GM13977 (cell line): ENCODE measurements at regions not wholly inside any gene's neighbourhood (a gene's known extent, or its start where the extent isn't known, plus 50 kb on each side); places are given as distances from the start of the nearest gene placed in this dataset.
"Not testable (repeated sequence)": the region's sequence is repeated elsewhere in the genome, so short reads cannot be mapped to it uniquely, and the experiment has no call there.

Experiments
- DNase-seq: peaks from one replicate; pipeline ENCODE4 v3.0.0; 2012; ENCODE audit warnings: low spot score
- CTCF ChIP-seq: IDR thresholded peaks from 2 replicates; pipeline ENCODE4 v1.5.1; 2012; ENCODE audit warnings: mild to moderate bottlenecking, control low read depth; ENCODE audit not compliant: insufficient read depth; ENCODE audit errors: extremely low read depth, missing control alignments
- in situ Hi-C: fragments of 300-500 bp; cut with MboI; formaldehyde crosslinking; loops from one replicate; pipeline ENCODE4 v1.12.0; 2022; ENCODE audit warnings: low sequenced_read_pairs, low pct_unique_long_range_greater_than_20kb, mixed read lengths, inconsistent platforms; ENCODE audit not compliant: unreplicated experiment

- in situ Hi-C loops: no loop called here
- no peak for DNase-seq
- no peak for TF ChIP-seq CTCF
Measured at GRCh38 chr1:188827400-188827799, 1650.3 kb downstream of the BRINP3 start.

GRCh38 chr1:188841111-188841696, 1636.5 kb downstream of the BRINP3 start:
- in situ Hi-C loops, DNase-seq: not testable (repeated sequence)

GRCh38 chr1:188846468-188846867, 1631.2 kb downstream of the BRINP3 start:
- no peak for DNase-seq
- in situ Hi-C loops: no loop called here

GRCh38 chr1:188857526-188858087, 1620.1 kb downstream of the BRINP3 start:
- DNase-seq: no peak
- in situ Hi-C loops: no loop called here
- TF ChIP-seq CTCF: no peak

More at GRCh38 chr1:188846468-188846867, 1631.2 kb downstream of the BRINP3 start:
- TF ChIP-seq CTCF: no peak

GRCh38 chr1:188867614-188868013, 1610.0 kb downstream of the BRINP3 start:
- in situ Hi-C loops: no loop called here
- DNase-seq: no peak
- TF ChIP-seq CTCF: no peak

GRCh38 chr1:188871164-188871563, 1606.5 kb downstream of the BRINP3 start:
- DNase-seq: no peak
- in situ Hi-C loops: no loop called here
- TF ChIP-seq CTCF: no peak

- TF ChIP-seq CTCF: no peak
- in situ Hi-C loops: no loop called here
- no peak for DNase-seq
Measured at GRCh38 chr1:188872376-188872775, 1605.3 kb downstream of the BRINP3 start.
